ENCODE measurements at regions not wholly inside any gene's neighbourhood (a gene's known extent, or its start where the extent isn't known, plus 50 kb on each side); places are given as distances from the start of the nearest gene placed in this dataset.

DNA sequence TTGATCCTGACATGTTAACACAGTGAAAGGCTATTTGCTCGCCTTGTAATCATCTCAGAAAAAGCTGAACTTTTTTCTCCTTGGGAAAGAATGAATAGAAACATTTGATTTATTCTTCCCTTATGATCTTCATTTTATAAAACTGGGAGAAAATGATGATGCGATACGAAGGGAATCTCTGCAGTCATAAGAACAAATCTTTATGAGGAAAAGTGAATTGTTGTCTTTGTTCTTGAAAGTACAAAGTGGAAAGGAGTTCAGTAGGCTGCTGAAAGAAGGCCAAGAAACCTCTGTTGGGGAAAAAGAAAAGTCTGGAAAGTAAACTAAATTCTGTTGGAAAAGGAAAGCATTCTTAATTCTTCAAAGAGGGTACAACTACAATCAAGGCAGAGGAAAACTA lies 248.8 kb downstream of the NSUN3 start:
- H3K27ac ChIP-seq (ENCODE audit: low read length): no peak overlapping the region
- no peak overlapping the region for H3K4me3 ChIP-seq (ENCODE audit: low read length)
- no peaks in the 10 kb centered on the region for H3K79me2 ChIP-seq (replicated peaks; ENCODE audit: insufficient read depth, low read length)
- H3K36me3 ChIP-seq (ENCODE audit: insufficient read depth, low read length): no peaks in the 10 kb centered on the region
- no peak for TF ChIP-seq SMC3 (conservative IDR thresholded peaks at IDR 0.05; ENCODE audit: poor library complexity)
- TF ChIP-seq POLR2AphosphoS5 (IDR thresholded peaks at IDR 0.05): no peak
- no peak for TF ChIP-seq CTCF (IDR thresholded peaks at IDR 0.05; ENCODE audit: poor library complexity, severe bottlenecking)
- TF ChIP-seq, protein P1, sequence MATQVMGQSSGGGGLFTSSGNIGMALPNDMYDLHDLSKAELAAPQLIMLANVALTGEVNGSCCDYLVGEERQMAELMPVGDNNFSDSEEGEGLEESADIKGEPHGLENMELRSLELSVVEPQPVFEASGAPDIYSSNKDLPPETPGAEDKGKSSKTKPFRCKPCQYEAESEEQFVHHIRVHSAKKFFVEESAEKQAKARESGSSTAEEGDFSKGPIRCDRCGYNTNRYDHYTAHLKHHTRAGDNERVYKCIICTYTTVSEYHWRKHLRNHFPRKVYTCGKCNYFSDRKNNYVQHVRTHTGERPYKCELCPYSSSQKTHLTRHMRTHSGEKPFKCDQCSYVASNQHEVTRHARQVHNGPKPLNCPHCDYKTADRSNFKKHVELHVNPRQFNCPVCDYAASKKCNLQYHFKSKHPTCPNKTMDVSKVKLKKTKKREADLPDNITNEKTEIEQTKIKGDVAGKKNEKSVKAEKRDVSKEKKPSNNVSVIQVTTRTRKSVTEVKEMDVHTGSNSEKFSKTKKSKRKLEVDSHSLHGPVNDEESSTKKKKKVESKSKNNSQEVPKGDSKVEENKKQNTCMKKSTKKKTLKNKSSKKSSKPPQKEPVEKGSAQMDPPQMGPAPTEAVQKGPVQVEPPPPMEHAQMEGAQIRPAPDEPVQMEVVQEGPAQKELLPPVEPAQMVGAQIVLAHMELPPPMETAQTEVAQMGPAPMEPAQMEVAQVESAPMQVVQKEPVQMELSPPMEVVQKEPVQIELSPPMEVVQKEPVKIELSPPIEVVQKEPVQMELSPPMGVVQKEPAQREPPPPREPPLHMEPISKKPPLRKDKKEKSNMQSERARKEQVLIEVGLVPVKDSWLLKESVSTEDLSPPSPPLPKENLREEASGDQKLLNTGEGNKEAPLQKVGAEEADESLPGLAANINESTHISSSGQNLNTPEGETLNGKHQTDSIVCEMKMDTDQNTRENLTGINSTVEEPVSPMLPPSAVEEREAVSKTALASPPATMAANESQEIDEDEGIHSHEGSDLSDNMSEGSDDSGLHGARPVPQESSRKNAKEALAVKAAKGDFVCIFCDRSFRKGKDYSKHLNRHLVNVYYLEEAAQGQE (IDR thresholded peaks at IDR 0.05; ENCODE audit: borderline replicate concordance): no peak
- no peak for TF ChIP-seq MXI1 (conservative IDR thresholded peaks at IDR 0.05; ENCODE audit: poor library complexity, severe bottlenecking)
- TF ChIP-seq RAD21 (conservative IDR thresholded peaks at IDR 0.05): no peak
- no peak for TF ChIP-seq EZH2 (IDR thresholded peaks at IDR 0.05; ENCODE audit: borderline replicate concordance, insufficient read depth, low read length, poor library complexity, severe bottlenecking)
- H4K20me1 ChIP-seq (ENCODE audit: insufficient read depth): no peaks in the 10 kb centered on the region
- no peaks in the 10 kb centered on the region for H3K27me3 ChIP-seq (ENCODE audit: insufficient read depth, low read depth, low read length)
- H3K9ac ChIP-seq (ENCODE audit: low read length): no peak overlapping the region
- no peaks in the 10 kb centered on the region for H3K9me2 ChIP-seq (ENCODE audit: insufficient read depth, low read length)
- no peak overlapping the region for H2AFZ ChIP-seq (ENCODE audit: low read depth, low read length)
- H3K9me3 ChIP-seq (ENCODE audit: low read length): no peaks in the 10 kb centered on the region
- no peaks in the 10 kb centered on the region for H3F3A ChIP-seq (ENCODE audit: insufficient read depth, low read length, poor library complexity, severe bottlenecking)
- no peak overlapping the region for H3K4me2 ChIP-seq (ENCODE audit: low read length)

DNA sequence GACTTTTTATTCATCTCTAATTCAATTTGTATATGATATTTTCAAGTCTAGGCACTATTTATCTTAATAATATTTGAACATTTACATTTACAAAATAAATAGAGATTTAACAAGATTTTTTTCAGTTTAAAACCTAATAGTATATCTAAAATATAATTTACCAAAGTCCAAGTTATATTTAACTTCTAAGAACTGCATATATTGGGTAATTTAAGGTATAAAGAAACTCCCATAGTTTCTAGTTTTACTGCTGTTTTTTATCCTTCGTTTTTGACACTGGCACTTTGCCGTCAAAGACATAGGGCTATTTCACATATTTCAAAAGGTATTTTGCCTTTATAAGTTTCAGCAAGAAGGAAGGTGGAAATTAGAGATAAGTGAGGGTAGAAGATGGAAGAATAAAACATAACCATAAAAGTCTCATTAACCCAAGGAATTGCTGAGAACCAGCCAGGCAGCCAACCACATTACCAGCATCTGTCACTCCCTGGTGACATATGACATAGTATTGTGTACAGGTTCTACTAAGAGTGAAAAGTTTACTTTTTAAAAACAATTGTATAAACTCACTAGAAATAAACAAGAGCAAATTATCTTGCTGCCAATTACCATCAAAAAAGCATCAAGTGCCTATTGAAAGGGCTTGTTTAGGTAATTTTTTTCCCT lies 251.5 kb downstream of the NSUN3 start:
- no peaks in the 10 kb centered on the region for H4K20me1 ChIP-seq (ENCODE audit: insufficient read depth)
- TF ChIP-seq TAF1 (IDR thresholded peaks at IDR 0.05; ENCODE audit: low read depth): no peak
- TF ChIP-seq EZH2 (IDR thresholded peaks at IDR 0.05; ENCODE audit: borderline replicate concordance, insufficient read depth, low read length, poor library complexity, severe bottlenecking): no peak
- no peak for TF ChIP-seq MXI1 (conservative IDR thresholded peaks at IDR 0.05; ENCODE audit: poor library complexity, severe bottlenecking)
- TF ChIP-seq RAD21 (conservative IDR thresholded peaks at IDR 0.05): no peak
- no peak for TF ChIP-seq CTCF (IDR thresholded peaks at IDR 0.05; ENCODE audit: poor library complexity, severe bottlenecking)
- TF ChIP-seq SMC3 (conservative IDR thresholded peaks at IDR 0.05; ENCODE audit: poor library complexity): no peak
- TF ChIP-seq POLR2AphosphoS5 (IDR thresholded peaks at IDR 0.05): no peak
- TF ChIP-seq EP300 (conservative IDR thresholded peaks at IDR 0.05; ENCODE audit: poor library complexity, severe bottlenecking): no peak
- TF ChIP-seq, protein P1 (IDR thresholded peaks at IDR 0.05; ENCODE audit: borderline replicate concordance): no peak
- H3K9me2 ChIP-seq (ENCODE audit: insufficient read depth, low read length): no peaks in the 10 kb centered on the region
- H3K4me2 ChIP-seq (ENCODE audit: low read length): no peak overlapping the region
- H3K9ac ChIP-seq (ENCODE audit: low read length): no peak overlapping the region
- H3K4me3 ChIP-seq (ENCODE audit: low read length): no peak overlapping the region
- H2AFZ ChIP-seq (ENCODE audit: low read depth, low read length): no peak overlapping the region
- no peaks in the 10 kb centered on the region for H3K79me2 ChIP-seq (replicated peaks; ENCODE audit: insufficient read depth, low read length)
- no peaks in the 10 kb centered on the region for H3K36me3 ChIP-seq (ENCODE audit: insufficient read depth, low read length)
- H3K27me3 ChIP-seq (ENCODE audit: insufficient read depth, low read depth, low read length): no peaks in the 10 kb centered on the region
- H3K27ac ChIP-seq (ENCODE audit: low read length): no peak overlapping the region
- no peaks in the 10 kb centered on the region for H3K9me3 ChIP-seq (ENCODE audit: low read length)
- H3F3A ChIP-seq (ENCODE audit: insufficient read depth, low read length, poor library complexity, severe bottlenecking): no peaks in the 10 kb centered on the region
